NCI-H526 (cell line): ENCODE measurements at regions not wholly inside any gene's neighbourhood (a gene's known extent, or its start where the extent isn't known, plus 50 kb on each side); places are given as distances from the start of the nearest gene placed in this dataset.
A peak's percentile ranks its signal among the peaks of the same experiment; 100 is the strongest.
"Not testable (repeated sequence)": the region's sequence is repeated elsewhere in the genome, so short reads cannot be mapped to it uniquely, and the experiment has no call there.

Experiments
- DNase-seq, 2 experiments: peaks; one replicate each; lab custom pipeline; 2025; lab: John Stamatoyannopoulos, UW

DNA sequence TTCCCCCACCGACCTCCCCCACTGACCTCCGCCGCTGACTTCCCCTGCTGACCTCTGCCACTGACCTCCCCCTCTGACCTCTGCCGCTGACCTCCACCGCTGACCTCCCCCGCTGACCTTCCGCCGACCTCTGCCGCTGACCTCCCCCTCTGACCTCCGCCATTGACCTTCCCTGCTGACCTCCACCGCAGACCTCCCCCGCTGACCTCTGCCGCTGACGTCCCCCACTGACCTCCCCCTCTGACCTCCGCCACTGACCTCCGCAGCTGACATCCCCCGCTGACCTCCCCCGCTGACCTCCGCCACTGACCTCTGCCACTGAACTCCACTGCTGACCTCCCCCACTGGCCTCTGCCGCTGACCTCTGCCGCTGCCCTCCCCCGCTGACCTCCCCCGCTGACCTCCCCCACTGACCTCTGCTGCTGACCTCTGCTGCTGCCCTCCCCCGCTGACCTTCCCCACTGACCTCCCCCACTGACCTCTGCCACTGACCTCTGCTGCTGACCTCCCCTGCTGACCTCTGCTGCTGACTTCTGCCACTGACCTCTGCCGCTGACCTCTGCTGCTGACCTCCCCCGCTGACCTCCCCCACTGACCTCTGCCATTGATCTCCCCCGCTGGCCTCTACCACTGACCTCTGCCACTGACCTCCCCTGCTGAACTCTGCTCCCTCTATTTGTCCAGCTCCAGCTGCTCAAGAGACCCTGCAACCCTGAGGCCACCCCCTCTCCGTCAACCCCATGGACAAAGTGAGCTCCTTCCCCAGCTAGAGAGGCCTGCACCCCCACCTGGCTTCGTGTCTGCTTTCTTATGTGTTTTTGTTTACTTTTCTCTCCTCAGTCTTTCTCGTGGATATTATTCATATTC is 91.4 kb upstream of the AFDN start:
- DNase-seq = no peak

- DNase-seq = no peak
Measured at GRCh38 chr6:167735951-167736288, 90.8 kb upstream of the AFDN start.

DNA sequence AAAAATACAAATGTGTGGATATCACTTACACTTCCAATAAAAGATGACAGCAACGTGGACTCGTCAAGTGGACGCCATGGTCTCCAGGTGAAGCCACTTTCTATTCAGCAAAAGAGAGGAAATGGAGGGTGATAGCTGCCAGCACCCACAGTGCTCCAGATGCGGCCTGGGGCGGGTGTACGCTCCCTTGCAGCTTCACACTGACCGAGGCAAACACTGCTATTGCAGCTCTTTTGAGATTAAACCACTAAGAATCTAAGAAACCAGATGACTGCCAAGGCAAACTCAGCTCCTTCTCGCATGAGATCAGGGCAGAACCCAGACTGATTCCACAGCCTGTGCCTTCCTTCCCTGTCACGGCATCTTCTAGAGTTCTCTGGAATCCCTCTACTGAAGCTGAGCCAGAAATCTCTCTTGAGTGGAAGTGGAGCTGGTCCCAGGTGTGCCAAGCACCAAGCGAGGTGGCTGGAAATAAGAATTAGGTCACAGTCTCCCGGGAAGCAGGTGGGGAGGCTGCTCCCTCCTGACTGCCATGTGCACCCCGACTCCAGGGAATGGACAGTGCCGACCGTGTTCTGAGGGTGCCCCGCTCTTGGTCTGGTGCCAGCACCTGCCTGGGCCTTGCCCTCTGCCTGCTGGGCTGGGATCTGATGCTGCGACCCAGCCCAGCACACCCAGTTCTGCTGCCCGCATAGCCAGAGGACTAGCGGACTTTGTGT is 90.1 kb upstream of the AFDN start:
- DNase-seq = no peak

DNA sequence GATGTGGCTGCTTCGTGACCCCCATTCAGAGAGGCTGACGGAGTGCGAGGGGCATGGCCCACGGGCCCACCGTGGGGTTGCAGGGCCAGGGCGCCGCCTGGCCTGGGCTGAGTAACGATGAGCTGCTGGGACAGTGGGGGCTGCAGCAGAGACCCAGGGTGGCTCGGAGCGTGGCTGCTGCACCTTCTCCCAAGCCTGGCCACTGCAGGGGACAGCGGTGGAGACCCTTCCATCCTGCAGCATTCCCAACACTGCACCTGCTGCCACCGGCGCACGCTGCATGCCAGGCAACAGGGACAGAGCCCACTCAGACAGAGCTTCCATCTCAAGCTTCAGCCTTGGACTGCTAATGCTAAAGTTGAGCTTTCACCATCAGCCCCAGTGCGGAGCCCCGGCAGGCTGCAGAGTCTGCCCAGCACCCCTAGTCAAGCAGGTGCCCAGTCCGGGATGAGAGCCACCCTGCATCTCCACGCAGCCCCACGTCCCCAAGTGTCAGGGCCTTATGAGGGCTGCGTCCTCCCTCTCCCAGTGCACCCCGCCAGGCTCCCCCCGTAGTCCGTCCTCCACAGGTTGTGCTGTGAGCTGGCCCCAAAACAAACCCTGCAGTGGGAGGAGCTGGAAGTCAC is 89.4 kb upstream of the AFDN start:
- DNase-seq = no peak

GRCh38 chr6:167738386-167738785 is 88.3 kb upstream of the AFDN start:
- no peak for DNase-seq

DNA sequence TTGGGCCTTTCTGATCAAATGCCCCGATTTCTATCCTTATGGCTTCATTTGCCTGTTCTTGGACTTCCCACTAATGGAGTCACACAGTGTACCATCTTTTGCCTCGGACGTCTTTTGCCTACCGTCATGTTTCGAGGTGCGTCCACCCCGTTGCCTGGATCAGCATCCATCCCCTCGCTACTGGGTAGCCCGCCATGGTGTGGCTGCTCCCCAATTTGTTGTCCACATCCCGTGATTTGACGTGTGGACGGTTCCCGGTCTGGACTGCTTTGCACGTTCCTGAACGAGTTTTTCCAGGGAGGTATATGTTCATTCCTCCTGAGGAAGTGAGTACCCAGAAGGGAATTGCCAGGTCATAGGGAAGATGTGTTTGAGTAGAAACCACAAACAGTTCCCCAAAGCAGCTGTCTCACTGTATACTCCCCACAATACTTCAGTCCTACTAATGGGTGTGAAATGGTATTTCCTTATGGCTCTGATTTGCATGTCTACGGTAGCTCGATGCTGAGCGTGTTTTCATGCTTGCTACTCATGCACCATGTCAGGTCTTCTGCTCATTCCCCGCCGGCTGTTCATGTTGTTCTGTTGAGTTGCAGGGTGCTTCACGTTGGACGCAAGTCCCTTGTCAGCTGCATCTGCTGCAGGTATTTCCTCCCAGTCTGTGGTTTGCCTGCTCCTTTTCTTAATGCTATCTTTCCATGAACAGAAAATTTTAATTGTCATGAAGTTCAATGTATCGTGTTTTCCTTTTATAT is 86.8 kb upstream of the AFDN start:
- DNase-seq = peak in 1 of 2 experiments; percentile 31

DNA sequence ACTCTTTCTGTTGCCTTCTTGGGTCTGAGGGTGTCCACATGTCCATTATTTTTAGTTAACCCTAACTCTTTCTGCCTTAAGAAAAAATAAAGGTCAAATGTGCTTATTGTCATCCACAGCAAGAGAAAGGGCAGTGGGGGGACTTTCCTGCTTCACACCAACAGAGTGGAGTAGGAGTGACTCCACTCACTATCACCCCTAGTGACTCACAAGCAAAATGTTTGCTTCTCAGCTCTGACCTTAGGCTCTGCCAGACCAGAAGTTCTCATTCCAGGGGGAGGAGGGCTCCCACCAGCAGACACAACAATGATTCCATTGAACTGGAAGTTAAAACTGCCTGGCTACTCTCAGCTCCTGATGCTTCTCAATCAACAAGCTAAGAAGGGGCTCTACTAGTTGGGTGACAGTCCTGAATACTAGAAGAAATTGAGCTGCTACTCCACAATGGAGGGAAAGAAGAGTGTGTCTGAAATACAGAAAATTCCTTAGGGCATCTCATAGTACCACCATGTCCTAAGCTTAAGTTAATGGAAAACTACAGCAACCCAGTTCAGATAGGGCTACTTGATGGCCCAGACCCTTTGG is 83.9 kb upstream of the AFDN start:
- no peak for DNase-seq

DNA sequence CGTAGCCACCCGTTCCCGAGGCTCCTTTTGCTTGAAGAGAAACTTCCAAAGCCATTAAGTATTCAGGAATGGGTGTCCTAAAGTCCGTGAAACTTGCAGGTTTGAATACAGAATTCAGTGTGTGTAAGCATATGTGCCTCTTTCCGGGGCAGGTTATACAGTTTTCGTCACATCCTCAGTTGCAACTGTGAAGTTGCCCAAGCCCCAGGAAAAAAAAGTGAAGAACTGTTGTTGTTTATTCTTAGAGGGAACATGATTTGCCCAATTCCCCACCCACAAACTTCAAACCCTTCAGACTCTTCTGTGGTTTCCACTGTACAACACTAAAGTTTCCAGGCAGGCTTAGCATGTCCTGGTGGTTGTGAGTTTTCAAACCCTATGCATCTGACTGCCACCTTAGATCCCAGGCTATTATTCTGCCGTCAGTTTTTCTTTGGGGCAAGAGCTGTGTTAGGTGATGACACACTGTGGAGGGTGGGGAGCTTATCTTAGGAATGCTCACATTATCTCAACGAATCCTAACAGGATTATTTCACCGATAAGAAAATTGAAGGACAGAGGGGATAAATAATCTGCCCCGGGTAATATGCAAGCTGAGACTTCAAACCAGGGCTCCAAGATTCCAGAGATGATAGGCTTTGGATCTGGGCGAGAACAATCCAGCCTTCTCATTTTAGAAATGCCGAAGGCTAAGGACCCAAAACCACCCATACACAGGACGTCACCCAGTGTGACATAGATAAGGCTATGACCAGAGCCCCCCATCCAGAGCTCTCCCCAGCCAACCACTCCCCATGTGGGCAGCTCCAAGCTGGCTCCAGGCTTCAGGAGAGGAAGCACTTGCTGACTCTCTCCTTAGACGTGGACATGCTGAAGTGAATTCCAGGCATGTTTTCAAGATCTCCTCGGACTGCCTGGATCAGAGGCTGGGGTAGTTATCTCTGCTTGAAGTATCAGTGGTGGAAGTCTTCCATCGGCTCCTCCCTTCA is 81.7 kb upstream of the AFDN start:
- DNase-seq = no peak

DNA sequence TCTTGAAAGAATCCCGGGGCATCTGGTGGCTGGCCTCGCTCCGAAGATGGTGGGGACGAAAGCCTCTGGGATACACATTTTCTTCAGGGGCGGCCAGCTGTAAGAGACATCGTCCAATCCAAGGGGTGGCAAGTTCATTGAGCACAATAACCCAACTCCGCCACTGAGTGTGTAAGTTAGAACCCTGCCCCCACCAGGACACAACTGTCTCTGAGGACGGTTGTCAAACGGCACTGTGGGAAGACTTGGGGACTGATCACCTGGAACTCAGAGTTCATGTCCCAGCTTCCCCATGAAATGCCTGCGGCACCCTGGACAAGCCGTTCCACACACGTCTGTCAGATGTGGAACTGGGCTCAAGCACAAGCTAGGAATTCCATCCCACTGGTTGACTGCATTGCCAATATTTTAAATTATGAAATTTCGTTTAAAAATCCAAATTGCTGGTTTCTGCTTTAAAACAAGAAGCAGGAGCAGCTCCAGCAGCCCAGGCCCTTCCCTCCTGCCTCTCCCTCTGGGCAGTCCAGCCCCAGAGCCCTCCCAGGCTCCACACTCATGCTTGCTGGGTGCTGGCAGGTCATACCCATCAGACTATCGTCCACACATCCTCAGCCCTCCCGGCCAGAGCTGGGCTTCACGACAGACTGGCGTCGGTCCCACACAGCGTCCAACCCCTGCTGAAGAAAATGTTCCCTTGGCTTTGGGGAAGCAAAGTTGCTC is 80.9 kb upstream of the AFDN start:
- DNase-seq = no peak

GRCh38 chr6:167746390-167746907 is 80.3 kb upstream of the AFDN start:
- no peak for DNase-seq

DNA sequence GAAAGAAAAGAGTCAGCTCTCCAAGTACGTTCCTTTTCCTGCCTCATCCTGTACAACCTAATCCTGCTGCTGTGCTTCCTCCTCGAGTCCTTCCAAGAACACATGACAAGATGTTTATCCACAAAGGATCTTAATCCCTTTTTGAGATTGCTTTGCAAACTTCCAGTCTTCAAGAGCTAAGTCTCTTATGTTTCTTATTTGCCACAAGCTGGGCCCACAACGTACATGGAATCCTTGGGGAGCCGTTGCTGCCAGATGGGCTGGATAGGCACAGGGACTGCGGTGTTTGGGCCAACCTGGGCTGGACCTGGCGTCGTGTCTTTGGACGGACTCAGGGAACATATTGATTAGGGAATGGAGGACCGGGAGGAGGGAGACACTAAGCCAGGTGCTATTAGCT is 79.7 kb upstream of the AFDN start:
- DNase-seq = no peak

- DNase-seq = no peak
Measured at GRCh38 chr6:167747645-167748044, 79.1 kb upstream of the AFDN start.

- no peak for DNase-seq
Measured at GRCh38 chr6:167748046-167748445, 78.7 kb upstream of the AFDN start.

- DNase-seq = no peak
Measured at GRCh38 chr6:167748458-167749379, 78.0 kb upstream of the AFDN start.

- DNase-seq = peak; percentile 27 to 56
Measured at GRCh38 chr6:167750956-167751358, 75.8 kb upstream of the AFDN start.

DNA sequence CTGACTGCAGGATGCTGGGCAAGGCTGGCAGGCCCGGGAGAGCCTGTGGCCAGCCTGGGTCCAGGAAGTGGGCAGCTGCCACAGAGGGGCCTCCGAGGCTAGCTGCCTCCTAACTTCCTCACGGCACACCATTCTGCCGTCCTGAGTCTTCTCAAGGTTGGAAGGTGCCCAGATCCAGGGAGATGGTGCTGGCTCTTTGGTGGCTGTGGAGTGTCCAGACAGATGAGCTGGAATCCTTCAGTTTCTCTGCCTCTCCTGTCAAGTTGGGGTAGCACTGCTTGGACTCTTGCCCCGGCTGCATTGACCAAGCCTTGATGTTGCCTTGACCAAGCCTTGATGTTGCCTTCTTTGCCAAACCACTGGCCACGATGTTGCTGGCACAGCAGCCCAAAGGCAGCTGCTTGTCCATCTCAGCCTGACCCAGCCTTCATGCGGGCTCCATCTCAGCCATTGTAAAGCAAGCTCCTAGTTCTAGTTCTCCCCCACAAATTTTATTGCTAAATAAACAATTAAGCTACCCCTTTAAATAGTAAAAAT is 75.1 kb upstream of the AFDN start:
- no peak for DNase-seq

- DNase-seq = not testable (repeated sequence)
Measured at GRCh38 chr6:167753281-167753680, 73.4 kb upstream of the AFDN start.

- no peak for DNase-seq
Measured at GRCh38 chr6:167754691-167755090, 72.0 kb upstream of the AFDN start.
